ENCODE measurements at regions not wholly inside any gene's neighbourhood (a gene's known extent, or its start where the extent isn't known, plus 50 kb on each side); places are given as distances from the start of the nearest gene placed in this dataset.

- Histone ChIP-seq H3K4me2 (ENCODE audit: insufficient read depth, low read length) (no peak overlapping the region), H3K9me3 (replicated peaks; ENCODE audit: control insufficient read depth, insufficient read depth, low read depth, low read length) (no peaks in the 10 kb centered on the region; the same call in 1 of the 2 replicates), H3K9ac (ENCODE audit: insufficient read depth in 1 of 2, low read depth in 2 of 2, low read length in 2 of 2) (no peak overlapping the region), H3K9me1 (ENCODE audit: control insufficient read depth, insufficient read depth, low read length) (no peaks in the 10 kb centered on the region), H3K27ac (ENCODE audit: extremely low read depth, low read depth, low read length) (no peak overlapping the region), H3K27me3 (ENCODE audit: control insufficient read depth in 2 of 2, insufficient read depth in 2 of 2, low read length in 2 of 2) (no peaks in the 10 kb centered on the region), H3K4me3 (no peak overlapping the region), H3K79me2 (ENCODE audit: control insufficient read depth, insufficient read depth, low read length) (no peaks in the 10 kb centered on the region), H4K20me1 (replicated peaks; ENCODE audit: control insufficient read depth, insufficient read depth, low read length) (no peaks in the 10 kb centered on the region), H3K4me1 (replicated peaks in 1 of 2; ENCODE audit: control insufficient read depth in 2 of 2, insufficient read depth in 2 of 2, low read length in 2 of 2) (no peaks in the 10 kb centered on the region), H2AFZ (ENCODE audit: low read depth, low read length) (no peak overlapping the region), H3K36me3 (ENCODE audit: control insufficient read depth, insufficient read depth, low read length) (no peaks in the 10 kb centered on the region)
- ChIA-PET POLR2A (no interaction called here), CTCF (ENCODE audit: low intra/inter-chr PET ratio) (no interaction called here)
- intact Hi-C loops (cut with micrococcal nuclease) = no loop called here
- no TSS peak for BruUV-seq (replicated peaks)
- WGBS (ENCODE audit: insufficient coverage, low coverage, missing lambda C conversion rate) = 4% methylated on average over 1 of the region's 1 CpG
- FAIRE-seq (no peak), DNase-seq (ENCODE audit: extremely low read depth in 1 of 4, low spot score in 3 of 4) (no peak), ATAC-seq (no peak)
- no peak for TF ChIP-seq PURB (CRISPR knock-in tag; IDR thresholded peaks at IDR 0.05; ENCODE audit: low read depth)
- TF ChIP-seq ZNF174 (CRISPR knock-in tag; IDR thresholded peaks at IDR 0.05) = no peak
- no peak for TF ChIP-seq MYNN (IDR thresholded peaks at IDR 0.05)
- no peak for TF ChIP-seq MYNN (CRISPR knock-in tag; IDR thresholded peaks at IDR 0.05)
- TF ChIP-seq FOXM1 (IDR thresholded peaks at IDR 0.05; ENCODE audit: low read depth) = no peak
- no peak for TF ChIP-seq FOXM1 (CRISPR knock-in tag; IDR thresholded peaks at IDR 0.05; ENCODE audit: low read depth)
- no peak for TF ChIP-seq NR4A1 (CRISPR knock-in tag; IDR thresholded peaks at IDR 0.05)
- no peak for TF ChIP-seq NR4A1 (tag; IDR thresholded peaks at IDR 0.05)
- no peak for TF ChIP-seq ZBTB1 (CRISPR knock-in tag; IDR thresholded peaks at IDR 0.05; ENCODE audit: borderline replicate concordance, low read depth)
- TF ChIP-seq ARID3A (IDR thresholded peaks at IDR 0.05; ENCODE audit: borderline replicate concordance, low read depth, low read length) = no peak
- no peak for TF ChIP-seq REST (IDR thresholded peaks at IDR 0.05; ENCODE audit: borderline replicate concordance)
- no peak for TF ChIP-seq REST (CRISPR knock-in tag; IDR thresholded peaks at IDR 0.05; ENCODE audit: low read depth)
- in situ Hi-C loops (cut with MboI) = no loop called here
Observed at GRCh38 chr2:155770516-155770915, 562.0 kb downstream of the NR4A2 start.

All from K562 (cell line).